ENCODE measurements at regions not wholly inside any gene's neighbourhood (a gene's known extent, or its start where the extent isn't known, plus 50 kb on each side); places are given as distances from the start of the nearest gene placed in this dataset.
A peak's percentile ranks its signal among the peaks of the same experiment; 100 is the strongest.

DNA sequence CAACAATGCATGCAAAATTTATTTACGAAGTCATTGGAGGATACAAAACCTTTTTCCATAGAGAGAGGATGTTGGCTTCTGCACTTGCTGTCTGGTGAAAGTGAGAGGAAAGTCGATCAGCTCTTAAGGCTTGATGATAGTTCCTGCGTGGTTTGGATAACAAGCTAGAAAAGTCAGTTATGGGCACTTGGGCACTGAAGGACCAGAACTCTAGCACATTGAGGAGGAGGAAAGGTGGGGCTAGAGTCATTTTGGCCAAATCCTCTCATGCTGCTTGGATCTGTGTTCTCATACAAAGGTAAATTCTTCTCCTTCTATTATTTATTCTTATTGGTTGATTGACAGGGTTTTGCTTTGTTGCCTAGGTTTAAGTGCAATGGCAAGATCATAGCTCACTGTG is 245.9 kb upstream of the ADAMTSL1 start:
- no peak for DNase-seq (ENCODE audit: low spot score)

DNA sequence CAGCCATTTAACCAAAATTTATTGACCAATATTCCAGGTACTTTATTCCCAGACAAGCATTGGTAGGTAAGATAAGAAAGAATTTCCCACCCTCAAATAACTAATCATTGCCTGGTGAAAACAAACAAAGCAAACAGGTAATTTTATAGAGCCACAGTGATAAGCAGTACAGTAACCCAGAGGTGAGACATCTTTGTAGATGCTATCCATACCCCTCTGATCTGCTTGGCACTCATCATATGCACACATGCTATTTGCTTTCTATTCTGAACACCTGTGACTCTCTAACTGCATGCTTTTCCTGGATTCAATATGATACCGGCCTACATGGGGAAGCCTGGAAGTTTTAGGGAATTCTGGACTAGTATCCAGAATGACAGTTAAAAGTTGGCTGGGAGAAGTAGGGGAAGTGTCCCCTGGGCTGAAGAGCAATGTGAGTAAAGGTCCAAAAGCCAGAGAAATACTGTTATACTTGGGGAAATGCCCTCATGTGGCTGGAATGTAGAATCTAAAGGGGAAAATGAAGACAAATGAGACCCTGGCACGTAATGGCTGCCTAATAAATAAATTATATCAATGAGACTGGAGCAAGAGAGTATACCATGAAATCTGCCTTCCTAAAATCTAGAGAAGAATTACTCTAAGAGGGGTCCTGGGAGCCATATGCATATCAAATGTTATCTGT is 243.8 kb upstream of the ADAMTSL1 start:
- no peak for DNase-seq (ENCODE audit: low spot score)

DNA sequence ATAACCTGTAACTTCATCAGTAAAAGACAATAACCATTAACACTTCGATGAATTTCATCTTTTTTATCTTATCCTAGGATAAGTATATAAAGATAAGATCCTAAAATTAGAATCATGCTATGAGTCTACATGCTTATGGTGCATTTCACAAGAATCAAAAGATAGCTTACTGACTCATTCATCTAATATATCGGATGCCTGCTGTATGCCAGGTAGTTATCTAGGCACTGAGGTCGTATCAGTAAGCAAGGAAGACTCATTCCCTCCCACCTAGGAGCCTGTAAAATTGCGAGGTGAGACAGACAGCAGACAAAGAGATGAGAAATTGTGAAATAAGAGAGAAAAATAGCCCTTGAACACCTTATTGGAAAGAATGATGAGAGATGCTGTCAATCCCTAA is 240.6 kb upstream of the ADAMTSL1 start:
- DNase-seq (ENCODE audit: low spot score) = no peak

DNA sequence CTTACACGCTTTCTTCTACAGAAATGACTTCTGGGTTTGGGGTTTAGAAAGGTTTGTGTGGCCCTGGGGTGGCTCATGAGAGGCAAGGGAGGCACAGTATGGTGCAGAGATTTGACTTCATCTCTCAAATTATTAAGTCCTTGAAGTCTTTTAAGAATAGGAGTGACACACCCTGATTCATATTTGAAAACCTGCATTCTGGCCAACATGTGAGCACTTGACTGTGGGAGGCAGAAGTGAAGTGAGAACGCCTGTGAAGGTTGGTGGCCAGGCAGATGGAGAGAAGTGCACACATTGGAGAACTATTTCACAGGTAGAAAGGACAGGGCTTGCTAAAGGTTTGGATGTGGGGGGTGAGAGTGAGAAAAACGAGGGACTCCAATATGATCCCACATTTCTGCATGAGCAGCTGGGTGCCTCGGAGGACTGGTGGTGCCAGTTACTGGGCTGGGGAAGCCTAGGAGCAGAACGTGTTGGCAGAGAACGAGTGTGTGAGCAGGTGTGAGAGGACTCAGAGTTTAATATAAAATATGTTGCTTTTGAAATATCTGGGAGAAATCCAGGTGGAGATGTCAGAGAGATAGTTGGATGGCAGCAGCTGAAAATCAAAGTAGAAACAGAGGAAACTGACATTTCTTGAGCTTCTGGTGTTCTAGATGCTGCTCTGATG is 240.0 kb upstream of the ADAMTSL1 start:
- no peak for DNase-seq (ENCODE audit: low spot score)

DNA sequence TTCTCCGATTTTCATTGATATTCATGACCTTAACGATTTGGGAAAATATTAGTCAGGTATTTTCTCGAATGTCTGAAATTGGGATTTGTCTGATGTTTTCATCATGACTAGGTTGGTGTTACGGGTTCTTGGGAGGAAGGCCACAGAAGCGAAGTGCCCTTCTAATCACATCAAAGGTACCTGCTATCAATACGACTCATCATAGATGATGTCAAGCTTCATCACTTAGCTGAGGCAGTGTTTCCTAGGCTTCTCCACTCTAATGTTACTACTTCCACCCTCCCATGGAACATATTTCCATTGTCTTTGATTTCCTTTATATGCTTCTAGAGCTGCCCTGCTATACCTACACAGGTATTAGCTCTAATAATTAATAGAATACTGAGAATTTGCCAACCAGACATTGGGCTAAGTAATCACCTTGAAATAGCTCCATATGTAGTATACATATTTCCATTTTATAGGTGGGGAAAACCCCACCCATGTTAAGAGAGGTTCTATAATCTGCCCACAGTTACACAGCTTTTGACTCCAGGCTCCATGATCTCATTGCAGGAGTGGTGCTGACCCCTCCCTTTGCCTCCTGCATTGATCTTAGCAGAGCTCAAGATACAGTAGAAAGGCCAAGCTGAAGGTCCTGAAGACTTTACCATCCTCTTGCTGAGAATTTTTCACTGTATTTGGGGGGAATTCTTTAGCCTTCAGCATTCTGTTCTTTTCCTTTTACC is 238.6 kb upstream of the ADAMTSL1 start:
- no peak for DNase-seq (ENCODE audit: low spot score)

DNA sequence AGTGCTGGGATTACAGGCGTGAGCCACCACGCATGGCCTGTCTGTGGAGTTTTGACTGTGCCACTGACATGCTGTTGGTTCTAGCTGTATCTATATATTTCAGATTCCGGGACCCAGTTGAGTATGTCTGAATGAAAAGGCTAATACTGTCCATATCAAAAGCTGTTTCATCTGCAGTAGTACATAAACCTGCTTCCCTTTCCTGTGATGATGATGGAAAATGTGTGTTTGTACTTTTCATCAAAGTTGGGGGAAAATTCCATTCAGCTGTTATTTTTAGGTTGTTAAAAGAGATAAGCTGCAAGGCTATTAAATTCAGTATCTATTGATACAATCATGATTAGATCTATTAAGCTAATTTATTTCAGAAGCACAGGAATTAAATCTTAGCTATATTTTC is 237.6 kb upstream of the ADAMTSL1 start:
- DNase-seq (ENCODE audit: low spot score) = no peak

DNA sequence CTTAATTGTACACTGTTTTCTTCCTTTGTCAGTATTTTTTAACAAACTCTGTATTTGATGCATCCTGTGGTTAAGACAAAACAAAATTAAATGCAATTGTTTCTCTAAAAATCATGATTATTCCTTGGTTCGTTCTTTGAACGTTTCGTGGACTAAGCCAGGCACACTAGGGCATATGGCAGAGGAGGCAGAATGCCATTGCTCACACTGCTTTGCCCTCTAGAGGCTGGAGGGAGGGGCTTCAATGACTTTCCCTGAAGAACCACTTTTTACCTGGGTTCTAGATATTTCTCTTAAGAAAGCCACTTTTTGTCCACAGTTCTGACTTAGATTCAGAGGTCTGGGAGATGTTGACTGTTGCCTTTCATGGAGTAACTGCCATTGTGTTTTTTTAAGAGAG is 236.2 kb upstream of the ADAMTSL1 start:
- no peak for DNase-seq (ENCODE audit: low spot score)

DNA sequence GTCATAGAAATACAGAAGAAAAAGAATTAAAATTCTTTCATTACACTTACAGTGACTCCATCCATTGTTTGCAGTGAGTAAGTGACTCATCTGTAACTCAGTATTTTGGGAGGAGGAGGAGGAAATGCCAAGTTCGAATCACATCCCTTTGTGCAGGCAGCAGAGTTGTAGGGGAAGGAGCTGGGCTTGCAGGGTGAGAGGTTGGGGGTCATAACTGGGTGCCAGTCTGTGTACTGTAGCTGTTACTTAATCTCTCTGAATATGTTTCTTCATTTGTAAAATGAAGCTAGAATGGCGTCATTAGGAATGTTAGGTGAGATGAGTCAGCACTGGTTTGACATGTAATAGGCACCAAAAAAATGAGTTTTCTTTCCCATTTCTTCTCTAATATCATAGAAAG is 235.7 kb upstream of the ADAMTSL1 start:
- DNase-seq (ENCODE audit: low spot score) = no peak

DNA sequence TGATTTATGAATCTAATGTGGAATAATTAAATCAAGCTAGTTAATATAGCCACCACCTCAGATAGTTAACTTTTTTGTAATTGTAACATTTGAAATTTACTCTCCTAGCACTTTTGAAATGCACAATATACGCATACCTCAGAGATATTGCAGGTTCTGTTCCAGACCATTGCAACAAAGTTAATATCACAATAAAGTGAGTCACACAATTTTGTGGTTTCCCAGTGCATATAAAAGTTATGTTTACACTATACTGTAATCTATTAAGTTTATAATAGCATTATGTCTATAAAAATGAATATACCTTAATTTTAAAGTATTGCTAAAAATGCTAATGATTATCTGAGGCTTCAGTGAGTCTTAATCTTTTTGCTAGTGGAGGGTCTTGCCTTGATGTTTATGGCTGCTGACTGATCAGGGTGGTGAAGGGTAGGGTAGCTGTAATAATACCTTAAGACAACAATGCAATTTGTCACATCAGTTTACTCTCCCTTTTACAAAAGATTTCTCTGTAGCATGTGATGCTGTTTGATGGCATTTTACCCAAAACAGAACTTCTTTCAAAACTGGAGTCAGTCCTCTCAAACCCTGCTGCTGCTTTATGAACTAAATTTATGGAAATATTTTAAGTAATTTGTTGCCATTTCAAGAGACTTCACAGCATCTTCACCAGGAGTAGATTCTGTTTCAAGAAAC is 235.1 kb upstream of the ADAMTSL1 start:
- DNase-seq (ENCODE audit: low spot score) = no peak

DNA sequence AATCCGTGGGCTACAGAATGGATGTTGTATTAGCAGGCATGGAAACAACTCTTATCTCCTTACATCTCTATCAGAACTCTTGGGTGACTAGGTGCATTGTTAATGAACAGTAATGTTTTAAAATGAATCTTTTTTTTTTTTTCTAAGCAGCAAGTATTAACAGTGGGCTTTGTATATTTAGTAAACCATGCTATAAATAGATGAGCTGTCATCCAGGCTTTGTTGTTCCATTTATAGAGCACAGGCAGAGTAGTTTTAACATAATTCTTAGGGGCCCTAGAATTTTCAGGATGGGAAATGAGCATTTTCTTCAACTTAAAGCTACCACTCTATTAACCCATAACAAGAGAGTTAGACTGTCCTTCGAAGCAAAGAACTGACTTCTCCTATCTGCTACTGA is 233.7 kb upstream of the ADAMTSL1 start:
- DNase-seq (ENCODE audit: low spot score) = no peak

DNA sequence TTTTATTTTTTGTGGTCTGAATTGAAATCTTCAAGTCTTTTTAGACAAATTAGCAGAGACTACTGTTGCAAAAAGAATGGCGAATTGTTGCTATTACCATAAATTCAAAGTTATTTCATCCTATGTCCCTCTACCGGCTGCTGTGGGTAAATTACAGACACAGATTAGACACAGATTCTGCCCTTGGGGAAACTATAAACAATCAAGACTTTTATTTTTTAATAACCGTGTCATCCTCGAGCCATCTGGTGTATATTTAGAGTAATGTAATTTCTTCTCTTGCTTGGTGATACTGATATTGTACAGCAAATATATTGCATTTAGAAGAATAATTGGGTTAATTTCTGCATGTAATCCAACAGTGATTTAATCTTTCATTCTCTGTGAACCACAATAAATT is 228.0 kb upstream of the ADAMTSL1 start:
- no peak for DNase-seq (ENCODE audit: low spot score)

DNA sequence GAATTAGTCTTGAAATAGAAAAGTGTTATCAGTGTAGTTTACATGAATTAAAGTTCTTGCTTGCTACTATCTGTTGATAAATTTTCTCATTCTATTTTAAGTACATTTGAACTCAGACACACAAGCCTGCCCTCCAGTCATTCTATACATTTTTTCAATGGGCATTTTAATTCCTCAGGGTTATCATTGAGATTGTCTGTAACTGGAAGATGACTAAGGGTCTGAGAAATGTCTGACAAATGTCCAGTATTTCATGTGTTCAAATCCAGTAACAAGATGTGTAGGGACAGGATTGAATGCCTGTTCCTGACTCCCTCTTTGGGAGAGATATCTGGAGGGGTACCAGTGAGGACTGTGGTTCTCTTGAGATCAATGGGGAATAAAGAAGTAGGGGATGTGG is 223.9 kb upstream of the ADAMTSL1 start:
- DNase-seq (ENCODE audit: low spot score) = no peak

DNA sequence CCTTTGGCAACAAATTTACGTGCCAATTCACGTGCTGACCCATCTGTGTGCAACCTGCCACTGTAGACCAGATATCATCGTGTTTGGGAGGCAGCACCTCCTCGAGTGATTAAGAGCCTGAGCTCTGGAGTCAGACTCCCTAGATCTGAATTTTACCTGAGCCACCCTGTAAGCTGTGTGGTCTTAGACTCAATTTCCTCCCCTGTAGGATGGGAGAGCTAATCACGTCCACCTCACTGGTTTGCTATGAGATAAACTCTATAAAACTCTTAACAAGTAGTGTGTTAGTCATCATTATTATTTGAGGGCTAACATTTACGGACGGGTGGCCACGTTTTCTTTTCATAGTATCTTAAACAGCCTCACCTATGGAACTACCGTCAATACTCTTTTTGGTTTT is 220.0 kb upstream of the ADAMTSL1 start:
- no peak for DNase-seq (ENCODE audit: low spot score)

DNA sequence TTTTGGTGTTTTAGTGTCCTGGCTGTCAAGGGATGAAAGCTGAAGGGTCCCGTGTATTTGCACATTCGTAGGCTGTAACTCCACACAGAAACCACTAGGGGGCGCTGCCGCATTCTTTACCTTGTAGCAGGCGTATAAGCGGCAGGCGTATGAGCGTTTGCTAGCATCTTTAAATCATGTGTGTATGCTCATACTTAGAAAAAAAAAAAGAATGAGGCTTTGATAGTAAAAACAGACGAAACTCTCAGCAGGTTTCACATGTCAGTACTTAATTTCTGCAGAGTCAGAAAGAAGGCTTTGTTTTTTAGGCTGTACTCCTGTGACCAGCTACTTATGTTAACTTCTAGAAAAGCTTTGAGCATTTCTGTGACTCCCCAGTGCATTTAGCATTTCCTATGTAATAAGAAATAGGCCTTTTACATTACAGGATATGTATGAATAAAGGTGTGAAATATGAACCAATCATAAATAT is 218.8 kb upstream of the ADAMTSL1 start:
- DNase-seq (ENCODE audit: low spot score) = peak; percentile 73

DNA sequence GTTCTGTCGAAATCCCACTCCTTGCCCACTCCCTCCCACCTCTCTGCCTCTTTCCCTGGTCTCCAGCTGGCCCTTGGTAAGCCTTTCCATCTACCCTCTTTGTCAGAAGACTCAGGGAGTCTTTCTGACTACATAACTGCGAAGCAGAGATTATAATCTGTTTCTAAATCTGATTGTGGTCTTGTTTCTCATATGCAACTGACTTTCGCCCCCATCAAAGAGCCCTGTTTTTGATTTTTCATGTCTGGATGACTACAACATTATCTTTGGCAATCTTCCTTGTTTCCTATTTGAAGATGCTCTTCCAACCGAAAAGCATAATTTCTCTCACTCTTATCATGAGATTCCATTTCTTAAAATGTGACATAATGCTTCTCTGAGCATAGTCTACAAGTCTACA is 218.2 kb upstream of the ADAMTSL1 start:
- DNase-seq (ENCODE audit: low spot score) = no peak

DNA sequence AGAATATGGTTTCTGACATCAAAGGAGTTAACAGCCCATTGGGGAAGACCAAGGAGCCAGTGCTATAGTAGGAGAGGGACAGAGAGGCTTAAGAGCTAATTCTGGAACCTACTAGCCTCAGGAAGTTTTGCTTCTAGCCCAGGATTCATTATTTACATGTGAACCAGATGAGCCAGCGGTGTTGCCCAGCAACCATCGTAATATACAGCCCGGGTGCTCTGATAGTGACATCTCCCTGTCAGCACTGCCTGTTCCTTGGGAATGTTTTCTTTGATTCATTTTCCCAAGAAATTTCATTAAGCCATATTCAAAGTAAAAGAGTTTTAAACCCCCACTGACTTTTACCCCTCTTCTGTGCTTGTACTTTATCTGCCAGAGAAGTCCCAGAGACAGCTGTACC is 217.4 kb upstream of the ADAMTSL1 start:
- no peak for DNase-seq (ENCODE audit: low spot score)

DNA sequence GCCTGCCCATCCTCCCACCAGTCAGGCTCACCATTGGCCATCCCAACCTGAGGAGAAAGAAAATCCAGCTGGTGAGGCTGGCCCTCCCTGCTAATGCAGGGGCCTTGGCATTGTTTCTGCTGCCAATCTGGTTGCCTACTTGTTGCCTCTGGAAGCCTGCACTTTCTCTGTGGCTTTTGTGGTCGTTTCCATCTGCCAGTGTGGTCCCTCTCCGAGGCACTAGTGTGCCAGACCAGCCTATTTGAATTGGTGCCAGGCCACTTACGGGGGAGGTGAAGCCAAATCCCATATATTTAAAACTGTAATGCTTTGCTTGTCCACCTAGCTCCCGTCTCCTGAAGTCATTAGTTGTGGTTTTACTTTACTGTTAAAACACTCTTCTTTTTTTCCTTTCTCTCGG is 213.4 kb upstream of the ADAMTSL1 start:
- no peak for DNase-seq (ENCODE audit: low spot score)

DNA sequence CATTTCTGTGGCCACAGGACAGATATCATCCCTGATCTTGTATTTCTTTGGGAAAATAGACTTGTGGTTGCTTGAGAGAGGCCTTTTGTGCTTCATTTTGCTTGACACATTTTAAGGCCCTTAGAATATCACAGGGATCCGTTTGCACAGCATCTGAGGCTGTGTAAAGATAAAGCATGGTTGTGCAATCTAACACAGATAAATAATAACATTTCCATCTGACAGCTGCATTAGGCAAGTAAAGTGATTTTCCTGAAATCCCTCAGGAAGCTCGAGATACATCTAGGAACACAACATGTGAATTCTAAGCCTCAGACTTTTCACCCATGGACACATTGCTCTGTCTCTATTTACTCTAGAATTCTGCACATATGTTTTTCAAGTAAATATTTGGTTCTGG is 212.8 kb upstream of the ADAMTSL1 start:
- DNase-seq (ENCODE audit: low spot score) = no peak

DNA sequence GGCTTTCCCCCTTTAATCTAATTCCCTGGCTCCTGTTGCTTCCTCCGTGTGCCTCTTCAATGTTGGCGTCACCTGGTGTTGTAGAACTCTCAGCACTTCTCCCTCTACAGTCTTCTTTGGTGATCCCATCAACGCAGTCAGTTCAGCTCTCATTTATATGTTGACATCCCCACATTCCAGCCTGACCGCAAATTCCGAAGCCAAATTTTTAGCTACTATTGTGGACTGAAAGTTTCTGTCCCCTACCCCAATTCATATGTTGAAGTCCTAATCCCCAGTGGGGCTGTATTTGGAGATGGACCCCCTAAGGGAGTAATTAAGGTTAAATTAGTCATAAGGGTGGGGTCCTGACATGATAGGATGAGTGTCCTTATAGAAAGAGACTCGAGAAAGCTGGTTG is 210.6 kb upstream of the ADAMTSL1 start:
- DNase-seq (ENCODE audit: low spot score) = no peak

DNA sequence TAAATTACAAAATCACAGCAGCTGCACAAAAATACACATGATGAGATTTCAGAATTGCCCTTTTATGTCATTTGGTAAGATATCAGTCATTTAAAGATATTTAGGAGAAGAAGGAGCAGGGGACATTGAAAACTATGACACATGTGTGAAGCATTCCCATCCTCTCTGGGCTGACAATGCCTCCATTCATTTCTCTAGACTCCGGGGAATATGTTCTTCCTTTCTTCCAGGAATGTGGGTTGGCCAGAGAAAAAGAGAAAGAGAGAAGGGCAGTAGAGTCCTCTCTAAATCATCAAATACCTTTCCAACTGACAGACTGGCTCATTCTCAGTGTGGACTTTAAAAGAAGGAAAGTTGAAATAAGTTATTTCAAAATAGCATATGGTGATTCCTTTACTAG is 205.6 kb upstream of the ADAMTSL1 start:
- DNase-seq (ENCODE audit: low spot score) = no peak

DNA sequence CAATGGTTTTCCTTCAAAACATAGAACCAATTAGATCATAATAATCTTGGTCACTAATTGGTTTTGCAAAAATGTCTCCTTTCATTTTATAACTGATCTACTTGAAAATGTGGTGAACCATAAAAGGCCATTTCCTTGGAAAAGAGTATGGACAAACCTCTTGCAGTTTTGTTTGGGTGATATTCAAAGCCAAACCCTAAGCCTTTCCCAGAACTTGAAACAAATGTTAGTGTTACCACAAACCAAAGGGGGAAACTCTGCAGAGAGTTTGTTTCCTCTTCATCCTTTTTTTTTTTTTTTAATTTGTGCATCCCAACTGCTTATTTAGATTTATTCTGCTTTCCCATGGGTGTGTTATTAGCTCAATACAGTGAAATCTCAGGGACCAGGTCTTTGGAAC is 204.4 kb upstream of the ADAMTSL1 start:
- no peak for DNase-seq (ENCODE audit: low spot score)

DNA sequence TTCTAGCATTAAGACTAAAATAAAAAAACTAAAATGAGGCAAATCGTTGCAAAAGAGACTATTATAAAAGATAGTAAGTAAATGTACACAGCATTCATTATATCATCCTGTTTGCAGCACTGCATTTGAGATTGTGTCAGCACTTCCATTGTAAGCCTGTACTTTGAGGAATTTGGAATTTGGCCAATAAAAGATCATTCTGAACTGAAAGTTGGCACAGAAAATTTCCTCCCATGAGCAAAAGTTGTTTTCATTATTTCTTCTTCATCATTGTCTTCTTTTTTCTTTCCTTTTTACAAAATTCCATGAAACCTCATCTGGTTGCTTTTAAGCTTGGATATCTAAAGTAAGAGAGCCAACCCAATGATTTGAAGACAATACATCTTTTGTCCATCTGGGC is 199.3 kb upstream of the ADAMTSL1 start:
- DNase-seq (ENCODE audit: low spot score) = no peak
